Mesothelial cell of epicardium (in vitro differentiated cells): ENCODE measurements at regions not wholly inside any gene's neighbourhood (a gene's known extent, or its start where the extent isn't known, plus 50 kb on each side); places are given as distances from the start of the nearest gene placed in this dataset.
A peak's percentile ranks its signal among the peaks of the same experiment; 100 is the strongest.

Experiments used
- DNase-seq, 2 experiments: peaks; one replicate each; pipeline ENCODE4 v3.0.0; 2021; ENCODE audit warnings: low spot score in 2 of 2; ENCODE audit not compliant: unreplicated experiment in 2 of 2
- H3K27ac Mint-ChIP-seq: 2 replicates; pipeline ENCODE4 v1.8.0; 2021; ENCODE audit warnings: mixed read lengths
- H3K27me3 Mint-ChIP-seq: 2 replicates; pipeline ENCODE4 v1.8.0; 2021; ENCODE audit warnings: low read depth, mixed read lengths
- H3K36me3 Mint-ChIP-seq: 2 replicates; pipeline ENCODE4 v1.8.0; 2021; ENCODE audit warnings: mixed read lengths
- H3K4me1 Mint-ChIP-seq: 2 replicates; pipeline ENCODE4 v1.8.0; 2021; ENCODE audit warnings: mixed read lengths
- H3K4me3 Mint-ChIP-seq: 2 replicates; pipeline ENCODE4 v1.8.0; 2021; ENCODE audit warnings: mild to moderate bottlenecking, moderate library complexity, mixed read lengths
- H3K9me3 Mint-ChIP-seq: 2 replicates; pipeline ENCODE4 v1.8.0; 2021; ENCODE audit warnings: mixed read lengths
- CTCF ChIP-seq: fragments of 200-600 bp; sonication (generic); IDR thresholded peaks from one replicate; pipeline ENCODE4 v1.5.0; 2021; ENCODE audit warnings: antibody characterized with exemption; ENCODE audit not compliant: unreplicated experiment

GRCh38 chr6:113205553-113205952 lies 651.6 kb upstream of the MARCKS start:
- H3K4me1 Mint-ChIP-seq = peaks cover 21% of the 10 kb centered on the region
- no peaks in the 10 kb centered on the region for H3K9me3 Mint-ChIP-seq
- TF ChIP-seq CTCF = no peak
- no peak overlapping the region for H3K4me3 Mint-ChIP-seq
- H3K27me3 Mint-ChIP-seq = no peaks in the 10 kb centered on the region
- H3K36me3 Mint-ChIP-seq = no peaks in the 10 kb centered on the region
- DNase-seq = no peak
- H3K27ac Mint-ChIP-seq = no peak overlapping the region

GRCh38 chr6:113208726-113209125 lies 648.4 kb upstream of the MARCKS start:
- TF ChIP-seq CTCF = no peak
- Mint-ChIP-seq H3K36me3 (no peaks in the 10 kb centered on the region), H3K4me1 (peaks cover 18% of the 10 kb centered on the region), H3K27me3 (no peaks in the 10 kb centered on the region), H3K4me3 (no peak overlapping the region), H3K27ac (no peak overlapping the region), H3K9me3 (no peaks in the 10 kb centered on the region)
- DNase-seq = no peak

GRCh38 chr6:113209315-113209714 lies 647.8 kb upstream of the MARCKS start:
- Mint-ChIP-seq H3K27me3 (no peaks in the 10 kb centered on the region), H3K9me3 (no peaks in the 10 kb centered on the region), H3K36me3 (no peaks in the 10 kb centered on the region), H3K4me1 (peaks cover 18% of the 10 kb centered on the region), H3K27ac (no peak overlapping the region), H3K4me3 (no peak overlapping the region)
- TF ChIP-seq CTCF = no peak
- DNase-seq = no peak

GRCh38 chr6:113211170-113211569 lies 646.0 kb upstream of the MARCKS start:
- peak overlapping the region; percentile 28 for H3K27ac Mint-ChIP-seq
- TF ChIP-seq CTCF = no peak

GRCh38 chr6:113219783-113220182 lies 637.4 kb upstream of the MARCKS start:
- Mint-ChIP-seq H3K27me3 (no peaks in the 10 kb centered on the region), H3K27ac (peak overlapping the region; percentile 39), H3K4me3 (no peak overlapping the region), H3K36me3 (no peaks in the 10 kb centered on the region), H3K4me1 (no peaks in the 10 kb centered on the region), H3K9me3 (peaks cover 3% of the 10 kb centered on the region)
- no peak for DNase-seq
- no peak for TF ChIP-seq CTCF

More at GRCh38 chr6:113211170-113211569, 646.0 kb upstream of the MARCKS start:
- H3K9me3 Mint-ChIP-seq = no peaks in the 10 kb centered on the region
- no peaks in the 10 kb centered on the region for H3K27me3 Mint-ChIP-seq
- no peaks in the 10 kb centered on the region for H3K36me3 Mint-ChIP-seq
- H3K4me1 Mint-ChIP-seq = peaks cover 16% of the 10 kb centered on the region
- H3K4me3 Mint-ChIP-seq = no peak overlapping the region
- DNase-seq = no peak

GRCh38 chr6:113220832-113221231 lies 636.3 kb upstream of the MARCKS start:
- no peak for TF ChIP-seq CTCF
- no peaks in the 10 kb centered on the region for H3K4me1 Mint-ChIP-seq
- no peaks in the 10 kb centered on the region for H3K36me3 Mint-ChIP-seq
- H3K27me3 Mint-ChIP-seq = no peaks in the 10 kb centered on the region
- H3K27ac Mint-ChIP-seq = no peak overlapping the region
- no peak overlapping the region for H3K4me3 Mint-ChIP-seq
- DNase-seq = no peak
- H3K9me3 Mint-ChIP-seq = peaks cover 9% of the 10 kb centered on the region
